C4-2B (cell line): ENCODE measurements at regions not wholly inside any gene's neighbourhood (a gene's known extent, or its start where the extent isn't known, plus 50 kb on each side); places are given as distances from the start of the nearest gene placed in this dataset.

Experiments used
- H3K27ac ChIP-seq: fragments of 450-650 bp; 2 replicates; pipeline ENCODE4 v1.5.1; 2017
- ZFX ChIP-seq: fragments of 450-650 bp; IDR thresholded peaks from 2 replicates; pipeline ENCODE4 v1.6.1; 2017
- TF ChIP-seq, protein P1 (sequence below): fragments of 450-650 bp; conservative IDR thresholded peaks from 2 replicates; pipeline ENCODE4 v1.5.1; 2017; ENCODE audit warnings: mild to moderate bottlenecking

DNA sequence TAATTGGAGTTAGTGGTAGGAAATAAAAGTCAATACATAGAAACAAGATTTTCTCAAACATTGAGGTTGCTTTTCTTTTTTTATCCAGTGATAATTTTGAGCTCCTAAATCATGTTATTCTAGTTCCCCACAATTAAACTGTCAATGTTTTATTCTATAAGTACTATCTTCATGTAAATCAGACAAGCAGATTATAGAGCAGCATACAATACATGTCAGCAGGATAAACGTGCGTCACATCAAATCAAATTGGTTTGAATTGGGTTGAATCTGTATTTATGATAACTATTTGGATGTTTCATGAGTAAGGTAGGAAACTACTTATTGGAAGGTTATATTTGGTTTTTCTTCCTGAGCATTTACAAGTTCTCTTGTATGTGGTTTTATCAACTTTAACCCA, 2028.7 kb downstream of the NCAM2 start:
- no peak for TF ChIP-seq ZFX
- TF ChIP-seq, protein P1, sequence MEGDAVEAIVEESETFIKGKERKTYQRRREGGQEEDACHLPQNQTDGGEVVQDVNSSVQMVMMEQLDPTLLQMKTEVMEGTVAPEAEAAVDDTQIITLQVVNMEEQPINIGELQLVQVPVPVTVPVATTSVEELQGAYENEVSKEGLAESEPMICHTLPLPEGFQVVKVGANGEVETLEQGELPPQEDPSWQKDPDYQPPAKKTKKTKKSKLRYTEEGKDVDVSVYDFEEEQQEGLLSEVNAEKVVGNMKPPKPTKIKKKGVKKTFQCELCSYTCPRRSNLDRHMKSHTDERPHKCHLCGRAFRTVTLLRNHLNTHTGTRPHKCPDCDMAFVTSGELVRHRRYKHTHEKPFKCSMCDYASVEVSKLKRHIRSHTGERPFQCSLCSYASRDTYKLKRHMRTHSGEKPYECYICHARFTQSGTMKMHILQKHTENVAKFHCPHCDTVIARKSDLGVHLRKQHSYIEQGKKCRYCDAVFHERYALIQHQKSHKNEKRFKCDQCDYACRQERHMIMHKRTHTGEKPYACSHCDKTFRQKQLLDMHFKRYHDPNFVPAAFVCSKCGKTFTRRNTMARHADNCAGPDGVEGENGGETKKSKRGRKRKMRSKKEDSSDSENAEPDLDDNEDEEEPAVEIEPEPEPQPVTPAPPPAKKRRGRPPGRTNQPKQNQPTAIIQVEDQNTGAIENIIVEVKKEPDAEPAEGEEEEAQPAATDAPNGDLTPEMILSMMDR = no peak
- no peak overlapping the region for H3K27ac ChIP-seq

DNA sequence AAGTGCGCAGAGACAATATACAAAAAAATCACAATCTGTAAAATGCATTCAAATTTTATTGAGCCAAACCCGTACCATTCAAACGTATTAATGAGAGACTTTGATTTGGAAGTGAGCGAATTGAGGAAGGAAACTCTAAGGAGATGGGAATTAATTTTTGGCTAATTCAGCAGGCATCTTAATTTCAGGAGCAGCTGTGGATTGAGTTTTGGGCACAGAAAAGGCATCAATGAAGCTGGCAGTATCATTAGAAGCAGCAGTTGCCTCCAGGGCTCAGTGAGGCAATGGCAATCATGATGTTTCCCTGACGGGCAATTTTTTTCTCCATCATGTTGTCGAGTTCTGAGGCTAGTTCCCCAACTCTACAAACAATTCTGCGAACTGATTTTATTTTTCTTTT, 2041.6 kb downstream of the NCAM2 start:
- TF ChIP-seq, protein P1 = no peak
- no peak for TF ChIP-seq ZFX
- no peak overlapping the region for H3K27ac ChIP-seq

DNA sequence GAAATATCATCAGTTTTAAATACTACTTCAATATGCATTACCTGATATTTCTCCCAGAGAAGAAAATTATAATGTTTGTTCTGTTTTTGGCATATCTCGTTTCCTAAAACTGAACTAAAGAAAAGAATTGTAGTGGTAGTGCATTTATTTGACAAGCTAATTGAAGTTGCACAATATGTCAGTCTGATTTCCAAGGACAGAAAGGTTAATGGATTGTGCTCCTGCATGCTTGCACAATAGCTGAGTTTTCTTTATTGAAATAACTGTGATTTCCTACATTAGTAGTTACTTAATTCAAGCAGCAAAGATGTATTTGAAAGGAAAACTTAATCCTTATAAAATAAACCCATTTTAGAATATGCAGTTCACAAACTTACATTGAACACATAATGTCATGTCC, 2047.7 kb downstream of the NCAM2 start:
- TF ChIP-seq ZFX = no peak
- TF ChIP-seq, protein P1 = no peak
- no peak overlapping the region for H3K27ac ChIP-seq

- no peak for TF ChIP-seq ZFX
- TF ChIP-seq, protein P1 = no peak
- H3K27ac ChIP-seq = no peak overlapping the region
These were observed 2069.5 kb downstream of the NCAM2 start for GRCh38 chr21:23067672-23068071.

DNA sequence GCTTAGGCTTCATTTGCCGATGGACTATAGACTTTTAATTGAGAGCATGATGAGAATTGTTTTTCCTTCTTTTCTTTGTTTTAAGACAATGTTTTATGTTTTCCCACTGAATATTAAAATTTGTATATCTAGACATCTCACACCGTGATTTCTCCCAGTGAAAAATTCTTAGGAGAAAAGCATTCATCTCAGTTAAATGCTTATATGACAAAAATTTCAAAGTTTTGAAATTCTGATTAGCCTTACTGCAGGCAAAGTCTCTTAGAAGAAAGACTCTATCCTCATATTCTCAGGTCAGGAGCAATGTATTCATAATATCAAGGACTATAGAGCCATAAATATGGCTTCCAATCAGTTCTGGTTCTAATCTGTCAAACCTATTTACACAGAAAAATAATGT, 2085.0 kb downstream of the NCAM2 start:
- TF ChIP-seq, protein P1 = no peak
- no peak for TF ChIP-seq ZFX
- no peak overlapping the region for H3K27ac ChIP-seq

- no peak for TF ChIP-seq ZFX
- TF ChIP-seq, protein P1 = no peak
- no peak overlapping the region for H3K27ac ChIP-seq
These were observed 2095.1 kb downstream of the NCAM2 start for GRCh38 chr21:23093259-23093658.

GRCh38 chr21:23099185-23099584, 2101.0 kb downstream of the NCAM2 start:
- no peak overlapping the region for H3K27ac ChIP-seq
- no peak for TF ChIP-seq ZFX
- TF ChIP-seq, protein P1 = no peak
